Heart right ventricle (tissue), 16 donors: ENCODE measurements at regions not wholly inside any gene's neighbourhood (a gene's known extent, or its start where the extent isn't known, plus 50 kb on each side); places are given as distances from the start of the nearest gene placed in this dataset.

Experiments used
- ATAC-seq, 8 donors: fragments of 200-7000 bp; cut with Tn5 transposase; one replicate each; pipeline ENCODE4 v1.9.1; 2020; ENCODE audit warnings: mild to moderate bottlenecking in 8 of 8, moderate library complexity in 8 of 8, moderate number of reproducible peaks in 1 of 8
- DNase-seq, 2 donors: peaks; one replicate each; pipeline ENCODE4 v3.0.0-alpha.2; 2020
- H3K27ac ChIP-seq, 10 donors: fragments of 200-600 bp; sonication (generic) in 2 of 10; one replicate each; pipeline versions ENCODE4 v1.5.0 to v1.8.0; 2020 to 2022; ENCODE audit warnings: mild to moderate bottlenecking in 3 of 10
- H3K27me3 ChIP-seq, 7 donors: fragments of 200-600 bp; one replicate each; pipeline ENCODE4 v1.8.0; 2021 to 2022; ENCODE audit warnings: mild to moderate bottlenecking in 2 of 7
- H3K36me3 ChIP-seq, 9 donors: fragments of 200-600 bp; sonication (generic) in 1 of 9; one replicate each; pipeline versions ENCODE4 v1.5.0 to v1.8.0; 2020 to 2022; ENCODE audit warnings: mild to moderate bottlenecking in 2 of 9
- H3K4me1 ChIP-seq, 9 donors: fragments of 200-600 bp; sonication (generic) in 1 of 9; one replicate each; pipeline versions ENCODE4 v1.5.0 to v1.8.0; 2020 to 2022; ENCODE audit warnings: mild to moderate bottlenecking in 4 of 9
- H3K4me3 ChIP-seq, 10 donors: fragments of 200-600 bp; sonication (generic) in 2 of 10; one replicate each; pipeline versions ENCODE4 v1.5.0 to v1.8.0; 2020 to 2022; ENCODE audit warnings: mild to moderate bottlenecking in 7 of 10, moderate library complexity in 2 of 10
- H3K9me3 ChIP-seq, 11 donors: fragments of 200-600 bp in 10 of 11; sonication (generic) in 2 of 11; one replicate each; pipeline versions ENCODE4 v1.5.0 to v1.8.0; 2013 to 2022; ENCODE audit warnings: mild to moderate bottlenecking in 2 of 11, control low read depth in 1 of 11, moderate library complexity in 1 of 11
- WGBS, 2 donors: extraction: QIAGEN DNeasy Blood & Tissue Kit; methylation state at CpG; one replicate each; pipeline ENCODE4 v1.1.7; 2013; ENCODE audit warnings: inconsistent platforms in 1 of 2; 5-methylcytosine and 5-hydroxymethylcytosine counted together
- intact Hi-C, 10 donors: fragments of 100-400 bp; cut with DNase I; formaldehyde crosslinking; loops; one replicate each; pipeline versions ENCODE4 v1.11.1 to v1.14.2; 2022
- TF ChIP-seq, protein P1 (sequence below), 9 donors: fragments of 200-600 bp; sonication (generic) in 2 of 9; IDR thresholded peaks; one replicate each; pipeline versions ENCODE4 v1.5.0 to v1.8.0; 2021 to 2022; ENCODE audit warnings: antibody characterized with exemption in 9 of 9, mild to moderate bottlenecking in 5 of 9, moderate library complexity in 1 of 9
- donor health status: Arrhythmogenic right ventricular cardiomyopathy.
- donor health status: ischemic (EF 13 %, LVEDD 7.1; RV severe dilation, severe dysfunction).
- donor health status: healthy with polysubstance abuse.
- donor health status: DM: no; HTN: yes; CAD: no.
- donor health status: DM: no; HTN: no; CAD: no.
- donor health status: ischemic (EF 25% LVEDD 6.9; RV normal size, moderate dysfunction).
- donor health status: ischemic (EF 25% LVEDD 5.7; RV mildly dilated, moderate dysfunction).
- donor health status: healthy.
- donor health status: DM: yes; HTN: yes; CAD: no.
- donor health status: Ischemic cardiomyopathy.
- donor health status: ischemic (EF 35%, LVEDD 5.7; RV mildly dilated, moderate dysfunction).
- donor health status: nonischemic (EF 11% LVEDD 7.7; RV severe dilation, severe dysfunction).
- donor health status: DM: yes; HTN: yes; CAD: no.
- donor health status: PGD.
- donor health status: ischemic (EF 29% LVEDD 5.4; RV normal size, mild dysfunction).
- donor health status: nonischemic (EF 23%, LVEDD 6.1; RV moderate dilation, normal function).

DNA sequence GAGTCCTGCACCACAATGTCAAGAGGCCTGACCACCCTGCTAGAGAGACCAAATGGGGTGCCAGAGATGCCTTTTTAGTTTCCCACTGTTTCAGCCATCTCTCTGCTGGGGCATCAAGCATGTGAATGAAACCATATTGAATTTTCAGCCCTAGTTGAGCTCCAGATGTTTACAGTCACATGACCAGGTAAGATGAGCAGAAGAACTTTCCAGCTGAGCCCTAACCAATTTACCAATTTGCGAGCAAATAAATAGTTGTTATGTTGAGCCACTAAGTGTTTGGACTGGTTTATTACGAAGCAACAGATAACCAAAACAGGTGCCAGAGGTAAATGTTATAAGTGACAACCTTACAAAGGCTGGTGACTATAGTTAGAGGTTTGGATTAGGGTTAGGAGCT, 209.1 kb upstream of the CCL2 start:
- Histone ChIP-seq H3K36me3 (no peaks in the 10 kb centered on the region), H3K27ac (no peak overlapping the region), H3K4me3 (no peak overlapping the region), H3K9me3 (peaks cover 0 to 13% (median 0%) of the 10 kb centered on the region in 11 donors), H3K27me3 (peaks cover 0 to 34% (median 9%) of the 10 kb centered on the region in 7 donors), H3K4me1 (no peaks in the 10 kb centered on the region)
- TF ChIP-seq, protein P1, sequence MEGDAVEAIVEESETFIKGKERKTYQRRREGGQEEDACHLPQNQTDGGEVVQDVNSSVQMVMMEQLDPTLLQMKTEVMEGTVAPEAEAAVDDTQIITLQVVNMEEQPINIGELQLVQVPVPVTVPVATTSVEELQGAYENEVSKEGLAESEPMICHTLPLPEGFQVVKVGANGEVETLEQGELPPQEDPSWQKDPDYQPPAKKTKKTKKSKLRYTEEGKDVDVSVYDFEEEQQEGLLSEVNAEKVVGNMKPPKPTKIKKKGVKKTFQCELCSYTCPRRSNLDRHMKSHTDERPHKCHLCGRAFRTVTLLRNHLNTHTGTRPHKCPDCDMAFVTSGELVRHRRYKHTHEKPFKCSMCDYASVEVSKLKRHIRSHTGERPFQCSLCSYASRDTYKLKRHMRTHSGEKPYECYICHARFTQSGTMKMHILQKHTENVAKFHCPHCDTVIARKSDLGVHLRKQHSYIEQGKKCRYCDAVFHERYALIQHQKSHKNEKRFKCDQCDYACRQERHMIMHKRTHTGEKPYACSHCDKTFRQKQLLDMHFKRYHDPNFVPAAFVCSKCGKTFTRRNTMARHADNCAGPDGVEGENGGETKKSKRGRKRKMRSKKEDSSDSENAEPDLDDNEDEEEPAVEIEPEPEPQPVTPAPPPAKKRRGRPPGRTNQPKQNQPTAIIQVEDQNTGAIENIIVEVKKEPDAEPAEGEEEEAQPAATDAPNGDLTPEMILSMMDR (IDR thresholded peaks at IDR 0.05): no peak
- 84 to 87% methylated on average over 2 of the region's 2 CpGs for WGBS, 2 donors
- intact Hi-C loops: loop anchor here in 1 of 10 donors (10.0 kb wide), 1 partner anchor 59 kb away; no protein-coding TSS in a partner anchor
- DNase-seq (no peak), ATAC-seq (no peak)

- intact Hi-C loops: loop anchor here in 1 of 10 donors (10.0 kb wide), 1 partner anchor 56 kb away; no protein-coding TSS in a partner anchor
- Histone ChIP-seq H3K36me3 (no peaks in the 10 kb centered on the region), H3K4me3 (no peak overlapping the region), H3K4me1 (no peaks in the 10 kb centered on the region), H3K27ac (no peak overlapping the region), H3K9me3 (peaks cover 0 to 6% (median 0%) of the 10 kb centered on the region in 11 donors), H3K27me3 (peaks cover 0 to 46% (median 19%) of the 10 kb centered on the region in 7 donors)
- DNase-seq (no peak), ATAC-seq (no peak)
- TF ChIP-seq, protein P1 (IDR thresholded peaks at IDR 0.05): no peak
- WGBS, 2 donors: 63 to 70% methylated on average over 3 of the region's 3 CpGs
Measured at GRCh38 chr17:34051046-34051445, 204.0 kb upstream of the CCL2 start.

DNA sequence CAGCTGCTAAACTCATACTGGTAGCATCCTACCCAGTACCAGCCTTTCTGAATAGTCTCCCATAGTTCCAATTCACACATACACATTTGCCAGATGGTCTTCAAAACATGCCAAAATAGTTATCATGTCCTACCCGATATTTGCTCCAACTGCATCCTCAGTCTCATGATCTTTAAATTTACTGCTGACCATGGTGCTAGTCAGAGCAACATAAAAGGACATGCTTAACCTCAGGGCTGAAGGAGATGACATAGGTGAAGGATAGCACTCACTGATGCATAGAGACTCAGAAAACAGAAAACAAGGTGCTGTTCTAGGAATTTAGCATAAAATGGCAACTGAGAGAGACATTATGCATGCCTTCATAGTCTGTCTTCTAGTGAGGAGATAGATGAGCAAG, 200.6 kb upstream of the CCL2 start:
- intact Hi-C loops: loop anchor here in 1 of 10 donors (10.0 kb wide), 1 partner anchor 60 kb away; no protein-coding TSS in a partner anchor
- Histone ChIP-seq H3K27me3 (peaks cover 0 to 48% (median 28%) of the 10 kb centered on the region in 7 donors), H3K36me3 (no peaks in the 10 kb centered on the region), H3K27ac (no peak overlapping the region), H3K4me1 (no peaks in the 10 kb centered on the region), H3K4me3 (no peak overlapping the region), H3K9me3 (peaks cover 0 to 8% (median 0%) of the 10 kb centered on the region in 11 donors)
- ATAC-seq (no peak), DNase-seq (no peak)
- TF ChIP-seq, protein P1 (IDR thresholded peaks at IDR 0.05): no peak
- 74 to 76% methylated on average over 1 of the region's 1 CpG for WGBS, 2 donors

DNA sequence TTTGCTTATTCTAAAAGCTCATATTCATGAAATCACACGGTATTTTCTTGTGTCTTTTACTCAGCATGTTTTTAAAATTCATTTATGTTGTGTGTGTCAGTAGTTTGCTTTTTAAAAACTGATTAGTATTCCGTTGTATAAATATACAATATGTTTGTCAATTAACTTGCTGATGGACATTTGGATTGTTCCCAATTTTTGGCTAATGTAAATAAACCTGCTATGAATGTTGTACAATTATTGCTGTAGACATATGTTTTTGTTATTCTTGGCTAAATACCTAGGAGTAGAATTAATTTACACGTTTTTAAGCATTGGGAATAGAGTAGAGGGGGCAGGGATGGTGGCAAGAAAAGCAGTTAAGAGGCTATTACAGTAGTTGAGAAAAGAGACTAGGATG, 199.5 kb upstream of the CCL2 start:
- ATAC-seq: no peak
- TF ChIP-seq, protein P1 (IDR thresholded peaks at IDR 0.05): no peak
- WGBS, 2 donors: 42 to 48% methylated on average over 3 of the region's 3 CpGs

More for the DNA sequence above, 199.5 kb upstream of the CCL2 start:
- Histone ChIP-seq H3K4me1 (no peaks in the 10 kb centered on the region), H3K4me3 (no peak overlapping the region), H3K27me3 (peaks cover 0 to 46% (median 28%) of the 10 kb centered on the region in 7 donors), H3K36me3 (no peaks in the 10 kb centered on the region), H3K9me3 (peaks cover 0 to 18% (median 0%) of the 10 kb centered on the region in 11 donors), H3K27ac (no peak overlapping the region)
- DNase-seq: no peak
- intact Hi-C loops: loop anchor here in 1 of 10 donors (10.0 kb wide), 1 partner anchor 61 kb away; no protein-coding TSS in a partner anchor
